Transverse colon (tissue), 3 donors: ENCODE measurements at regions not wholly inside any gene's neighbourhood (a gene's known extent, or its start where the extent isn't known, plus 50 kb on each side); places are given as distances from the start of the nearest gene placed in this dataset.

Experiments
- POLR2A ChIP-seq: fragments of 450-650 bp; IDR thresholded peaks from one replicate; pipeline ENCODE4 v1.6.1; 2016; ENCODE audit warnings: antibody characterized with exemption, mild to moderate bottlenecking, moderate library complexity
- TF ChIP-seq, protein P1 (sequence below), 5 experiments: fragments of 200-600 bp in 3 of 5; fragments of 450-650 bp in 2 of 5; sonication (generic) in 3 of 5; IDR thresholded peaks; 1 replicate in 2 of 5; 2 replicates in 3 of 5; pipeline ENCODE4 v1.5.1; 2016 to 2017; ENCODE audit warnings: antibody characterized with exemption in 5 of 5, inconsistent platforms in 3 of 5, mild to moderate bottlenecking in 2 of 5, moderate library complexity in 1 of 5

DNA sequence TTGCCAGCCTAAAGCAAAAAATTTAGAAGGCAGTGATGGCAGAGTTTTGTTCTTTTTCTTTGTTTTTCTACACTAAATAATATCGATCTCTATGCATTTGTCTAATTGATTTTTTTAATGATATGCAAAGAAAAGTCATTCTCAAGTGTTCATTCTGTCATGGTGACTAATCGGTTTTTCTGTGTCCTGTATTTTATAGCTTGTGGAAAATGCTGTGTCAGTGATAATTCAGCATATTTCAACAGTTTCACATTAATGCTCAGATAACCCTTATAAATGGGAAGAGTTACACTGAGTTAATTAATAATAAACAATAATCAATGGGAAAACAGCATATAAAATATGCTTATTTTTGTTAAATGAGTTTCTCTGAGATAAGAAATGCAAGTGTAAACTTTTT, 824.9 kb downstream of the AMY1C start:
- TF ChIP-seq POLR2A = no peak
- TF ChIP-seq, protein P1, sequence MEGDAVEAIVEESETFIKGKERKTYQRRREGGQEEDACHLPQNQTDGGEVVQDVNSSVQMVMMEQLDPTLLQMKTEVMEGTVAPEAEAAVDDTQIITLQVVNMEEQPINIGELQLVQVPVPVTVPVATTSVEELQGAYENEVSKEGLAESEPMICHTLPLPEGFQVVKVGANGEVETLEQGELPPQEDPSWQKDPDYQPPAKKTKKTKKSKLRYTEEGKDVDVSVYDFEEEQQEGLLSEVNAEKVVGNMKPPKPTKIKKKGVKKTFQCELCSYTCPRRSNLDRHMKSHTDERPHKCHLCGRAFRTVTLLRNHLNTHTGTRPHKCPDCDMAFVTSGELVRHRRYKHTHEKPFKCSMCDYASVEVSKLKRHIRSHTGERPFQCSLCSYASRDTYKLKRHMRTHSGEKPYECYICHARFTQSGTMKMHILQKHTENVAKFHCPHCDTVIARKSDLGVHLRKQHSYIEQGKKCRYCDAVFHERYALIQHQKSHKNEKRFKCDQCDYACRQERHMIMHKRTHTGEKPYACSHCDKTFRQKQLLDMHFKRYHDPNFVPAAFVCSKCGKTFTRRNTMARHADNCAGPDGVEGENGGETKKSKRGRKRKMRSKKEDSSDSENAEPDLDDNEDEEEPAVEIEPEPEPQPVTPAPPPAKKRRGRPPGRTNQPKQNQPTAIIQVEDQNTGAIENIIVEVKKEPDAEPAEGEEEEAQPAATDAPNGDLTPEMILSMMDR (IDR thresholded peaks at IDR 0.05) = no peak
